SU-DHL-6 (cell line): ENCODE measurements at regions not wholly inside any gene's neighbourhood (a gene's known extent, or its start where the extent isn't known, plus 50 kb on each side); places are given as distances from the start of the nearest gene placed in this dataset.

Experiments
- EZH2phosphoT487 ChIP-seq: fragments of 200-600 bp; sonication (generic), shearing (Covaris generic); conservative IDR thresholded peaks from 2 replicates; pipeline ENCODE4 v1.6.1; 2018; ENCODE audit warnings: mild to moderate bottlenecking, antibody characterized with exemption, low read length, moderate library complexity, mixed read lengths
- TF ChIP-seq, protein P1 (sequence below): fragments of 200-600 bp; sonication (generic); IDR thresholded peaks from one replicate; pipeline ENCODE4 v1.5.1; 2017; ENCODE audit warnings: antibody characterized with exemption, mild to moderate bottlenecking, low read length, moderate library complexity; ENCODE audit not compliant: insufficient read depth, poor library complexity, severe bottlenecking

DNA sequence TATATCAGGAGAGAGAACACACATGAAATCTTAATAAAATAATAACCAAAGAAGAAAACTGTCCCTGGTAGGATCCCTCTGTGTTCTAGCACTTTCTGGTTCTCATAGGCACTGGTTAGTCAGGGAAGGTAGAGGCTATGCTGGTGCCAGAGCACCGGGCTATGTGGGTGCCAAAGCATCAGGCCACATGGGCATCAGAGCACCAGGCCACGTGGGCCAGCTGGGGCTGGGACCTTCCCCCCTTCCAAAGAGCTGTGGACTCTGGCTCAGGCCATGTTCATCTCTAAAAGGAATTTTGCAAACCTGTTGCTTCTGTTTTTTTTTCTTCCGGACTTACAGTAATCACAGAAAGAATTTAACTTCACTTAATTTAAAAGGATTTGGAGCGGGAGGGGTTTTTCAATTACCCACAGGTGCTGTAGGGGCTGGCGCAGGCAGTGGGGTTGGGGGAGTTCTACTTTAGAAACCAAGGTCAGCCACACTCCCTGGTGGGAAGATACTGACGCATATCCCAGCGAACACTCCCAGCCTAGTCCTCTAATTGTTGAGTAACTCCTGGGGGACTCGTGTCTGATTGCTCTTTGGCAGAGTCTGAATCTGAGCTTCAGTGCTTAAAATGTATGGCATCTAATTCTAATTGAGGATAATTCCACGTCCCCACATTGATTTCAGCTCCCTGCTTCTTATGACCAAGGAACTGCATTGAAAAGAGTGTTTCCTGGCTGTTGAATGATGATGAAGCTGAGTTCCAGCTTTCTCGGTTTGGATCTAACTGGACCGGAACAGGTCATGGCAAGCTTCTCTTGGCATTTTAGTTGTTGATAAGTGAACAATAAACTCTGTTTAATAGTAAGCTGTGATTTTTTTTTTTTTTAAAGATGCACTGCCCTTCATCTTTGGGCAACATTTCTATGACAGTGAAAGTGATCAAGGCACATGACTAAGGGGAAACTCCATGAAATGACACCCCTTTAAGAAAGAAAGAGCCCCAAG is 110.7 kb upstream of the FZD8 start:
- TF ChIP-seq, protein P1, sequence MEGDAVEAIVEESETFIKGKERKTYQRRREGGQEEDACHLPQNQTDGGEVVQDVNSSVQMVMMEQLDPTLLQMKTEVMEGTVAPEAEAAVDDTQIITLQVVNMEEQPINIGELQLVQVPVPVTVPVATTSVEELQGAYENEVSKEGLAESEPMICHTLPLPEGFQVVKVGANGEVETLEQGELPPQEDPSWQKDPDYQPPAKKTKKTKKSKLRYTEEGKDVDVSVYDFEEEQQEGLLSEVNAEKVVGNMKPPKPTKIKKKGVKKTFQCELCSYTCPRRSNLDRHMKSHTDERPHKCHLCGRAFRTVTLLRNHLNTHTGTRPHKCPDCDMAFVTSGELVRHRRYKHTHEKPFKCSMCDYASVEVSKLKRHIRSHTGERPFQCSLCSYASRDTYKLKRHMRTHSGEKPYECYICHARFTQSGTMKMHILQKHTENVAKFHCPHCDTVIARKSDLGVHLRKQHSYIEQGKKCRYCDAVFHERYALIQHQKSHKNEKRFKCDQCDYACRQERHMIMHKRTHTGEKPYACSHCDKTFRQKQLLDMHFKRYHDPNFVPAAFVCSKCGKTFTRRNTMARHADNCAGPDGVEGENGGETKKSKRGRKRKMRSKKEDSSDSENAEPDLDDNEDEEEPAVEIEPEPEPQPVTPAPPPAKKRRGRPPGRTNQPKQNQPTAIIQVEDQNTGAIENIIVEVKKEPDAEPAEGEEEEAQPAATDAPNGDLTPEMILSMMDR: no peak
- no peak for TF ChIP-seq EZH2phosphoT487
